ENCODE measurements at regions not wholly inside any gene's neighbourhood (a gene's known extent, or its start where the extent isn't known, plus 50 kb on each side); places are given as distances from the start of the nearest gene placed in this dataset.

GRCh38 chr1:81590171-81590570, 210.6 kb upstream of the ADGRL2 start:
- Mint-ChIP-seq H3K36me3 (ENCODE audit: low read depth) (no peaks in the 10 kb centered on the region), H3K9me3 (peaks cover 4% of the 10 kb centered on the region), H3K27ac (no peak overlapping the region), H3K27me3 (ENCODE audit: insufficient read depth) (no peaks in the 10 kb centered on the region), H3K4me1 (no peaks in the 10 kb centered on the region), H3K4me3 (no peak overlapping the region)
- Histone ChIP-seq H3K36me3 (ENCODE audit: control insufficient read depth, insufficient read depth, low read length) (no peaks in the 10 kb centered on the region), H3K27ac (ENCODE audit: low read depth, low read length) (no peak overlapping the region), H3K4me3 (ENCODE audit: low read length) (no peak overlapping the region), H3K27me3 (ENCODE audit: control insufficient read depth, insufficient read depth, low read length, poor library complexity, severe bottlenecking) (no peaks in the 10 kb centered on the region), H3K4me1 (ENCODE audit: control insufficient read depth, insufficient read depth, low read length) (no peaks in the 10 kb centered on the region), H3K9ac (ENCODE audit: extremely low read depth, low read length, poor library complexity, severe bottlenecking) (no peak overlapping the region), H3K9me3 (ENCODE audit: control insufficient read depth, low read length) (no peaks in the 10 kb centered on the region)
- TF ChIP-seq, protein P1, sequence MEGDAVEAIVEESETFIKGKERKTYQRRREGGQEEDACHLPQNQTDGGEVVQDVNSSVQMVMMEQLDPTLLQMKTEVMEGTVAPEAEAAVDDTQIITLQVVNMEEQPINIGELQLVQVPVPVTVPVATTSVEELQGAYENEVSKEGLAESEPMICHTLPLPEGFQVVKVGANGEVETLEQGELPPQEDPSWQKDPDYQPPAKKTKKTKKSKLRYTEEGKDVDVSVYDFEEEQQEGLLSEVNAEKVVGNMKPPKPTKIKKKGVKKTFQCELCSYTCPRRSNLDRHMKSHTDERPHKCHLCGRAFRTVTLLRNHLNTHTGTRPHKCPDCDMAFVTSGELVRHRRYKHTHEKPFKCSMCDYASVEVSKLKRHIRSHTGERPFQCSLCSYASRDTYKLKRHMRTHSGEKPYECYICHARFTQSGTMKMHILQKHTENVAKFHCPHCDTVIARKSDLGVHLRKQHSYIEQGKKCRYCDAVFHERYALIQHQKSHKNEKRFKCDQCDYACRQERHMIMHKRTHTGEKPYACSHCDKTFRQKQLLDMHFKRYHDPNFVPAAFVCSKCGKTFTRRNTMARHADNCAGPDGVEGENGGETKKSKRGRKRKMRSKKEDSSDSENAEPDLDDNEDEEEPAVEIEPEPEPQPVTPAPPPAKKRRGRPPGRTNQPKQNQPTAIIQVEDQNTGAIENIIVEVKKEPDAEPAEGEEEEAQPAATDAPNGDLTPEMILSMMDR (conservative IDR thresholded peaks at IDR 0.05), result no peak
- DNase-seq, result no peak
- WGBS, 2 experiments (ENCODE audit: insufficient coverage in 1 of 2, insufficient read length in 1 of 2), result 86% methylated on average over 4 to 5 of the region's 5 CpGs

DNA sequence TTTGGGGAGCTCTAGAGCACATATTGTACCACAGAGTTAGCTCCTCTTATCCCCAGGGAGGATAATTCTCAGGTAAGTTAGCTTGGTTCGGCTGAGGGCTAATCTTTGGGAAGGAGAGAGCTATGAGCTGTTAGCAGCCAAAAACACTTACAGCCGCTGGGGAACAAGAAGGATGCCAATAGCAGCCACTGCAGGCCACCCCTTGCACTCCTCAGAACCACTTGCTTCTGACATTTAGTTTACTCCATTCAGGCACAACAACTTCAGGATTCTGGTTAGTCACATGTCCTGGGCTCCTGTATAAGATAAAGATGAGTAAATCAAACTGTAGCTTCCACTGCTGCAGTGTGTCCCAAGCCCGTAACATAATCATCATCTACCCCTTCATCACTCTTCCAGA, 212.6 kb upstream of the ADGRL2 start:
- no peak for DNase-seq
- Histone ChIP-seq H3K27ac (ENCODE audit: low read depth, low read length) (no peak overlapping the region), H3K9me3 (ENCODE audit: control insufficient read depth, low read length) (no peaks in the 10 kb centered on the region), H3K36me3 (ENCODE audit: control insufficient read depth, insufficient read depth, low read length) (no peaks in the 10 kb centered on the region), H3K27me3 (ENCODE audit: control insufficient read depth, insufficient read depth, low read length, poor library complexity, severe bottlenecking) (no peaks in the 10 kb centered on the region), H3K4me3 (ENCODE audit: low read length) (no peak overlapping the region), H3K4me1 (ENCODE audit: control insufficient read depth, insufficient read depth, low read length) (no peaks in the 10 kb centered on the region), H3K9ac (ENCODE audit: extremely low read depth, low read length, poor library complexity, severe bottlenecking) (no peak overlapping the region)
- WGBS, 2 experiments (ENCODE audit: insufficient coverage in 1 of 2, insufficient read length in 1 of 2), result 94 to 100% methylated on average over 1 to 3 of the region's 3 CpGs
- Mint-ChIP-seq H3K9me3 (peaks cover 4% of the 10 kb centered on the region), H3K27ac (no peak overlapping the region), H3K27me3 (ENCODE audit: insufficient read depth) (no peaks in the 10 kb centered on the region), H3K4me1 (no peaks in the 10 kb centered on the region), H3K4me3 (no peak overlapping the region), H3K36me3 (ENCODE audit: low read depth) (no peaks in the 10 kb centered on the region)
- TF ChIP-seq, protein P1 (conservative IDR thresholded peaks at IDR 0.05), result no peak

GRCh38 chr1:81587426-81587825, 213.3 kb upstream of the ADGRL2 start:
- H3K4me3 ChIP-seq (ENCODE audit: low read length), result no peak overlapping the region
- no peak for DNase-seq
- TF ChIP-seq, protein P1 (conservative IDR thresholded peaks at IDR 0.05), result no peak
- Mint-ChIP-seq H3K27me3 (ENCODE audit: insufficient read depth) (no peaks in the 10 kb centered on the region), H3K27ac (no peak overlapping the region), H3K36me3 (ENCODE audit: low read depth) (no peaks in the 10 kb centered on the region), H3K9me3 (peaks cover 4% of the 10 kb centered on the region), H3K4me3 (no peak overlapping the region), H3K4me1 (no peaks in the 10 kb centered on the region)
- 88 to 100% methylated on average over 2 of the region's 2 CpGs for WGBS, 2 experiments (ENCODE audit: insufficient coverage in 1 of 2, insufficient read length in 1 of 2)
- H3K27me3 ChIP-seq (ENCODE audit: control insufficient read depth, insufficient read depth, low read length, poor library complexity, severe bottlenecking), result no peaks in the 10 kb centered on the region
- H3K4me1 ChIP-seq (ENCODE audit: control insufficient read depth, insufficient read depth, low read length), result no peaks in the 10 kb centered on the region
- H3K36me3 ChIP-seq (ENCODE audit: control insufficient read depth, insufficient read depth, low read length), result no peaks in the 10 kb centered on the region
- no peak overlapping the region for H3K9ac ChIP-seq (ENCODE audit: extremely low read depth, low read length, poor library complexity, severe bottlenecking)
- no peak overlapping the region for H3K27ac ChIP-seq (ENCODE audit: low read depth, low read length)
- no peaks in the 10 kb centered on the region for H3K9me3 ChIP-seq (ENCODE audit: control insufficient read depth, low read length)

Data from endodermal cell (in vitro differentiated cells).